Activated CD4-positive, alpha-beta T cell treated with anti-CD3 and anti-CD28 coated beads, Interleukin-2, amount 50 U/mL, for 48 hours (primary cell): ENCODE measurements at regions not wholly inside any gene's neighbourhood (a gene's known extent, or its start where the extent isn't known, plus 50 kb on each side); places are given as distances from the start of the nearest gene placed in this dataset.
A peak's percentile ranks its signal among the peaks of the same experiment; 100 is the strongest.
"Not testable (repeated sequence)": the region's sequence is repeated elsewhere in the genome, so short reads cannot be mapped to it uniquely, and the experiment has no call there.

Experiments used
- DNase-seq, 2 experiments: peaks; one replicate each; pipeline ENCODE4 v3.0.0-alpha.2; 2020

DNA sequence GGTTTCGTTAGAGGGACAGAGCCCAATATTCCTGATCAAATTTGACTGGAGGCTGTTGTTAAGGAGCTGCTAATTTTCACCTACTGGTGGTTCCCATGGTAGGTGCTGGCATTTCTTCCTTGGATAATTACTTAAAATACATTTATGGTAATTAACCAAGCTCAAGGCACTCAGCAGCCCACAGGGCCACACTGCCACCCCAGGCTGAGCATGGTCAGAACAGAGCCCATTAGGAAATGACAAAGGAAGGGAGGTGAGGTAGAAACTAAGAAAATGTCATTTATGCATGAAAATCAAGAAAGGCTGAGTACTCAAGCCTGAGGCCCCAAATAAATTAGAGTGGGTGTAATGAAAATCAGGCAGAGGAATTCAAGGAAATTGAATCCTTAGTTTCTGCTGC is 510.2 kb upstream of the GYPC start:
- DNase-seq = no peak

DNA sequence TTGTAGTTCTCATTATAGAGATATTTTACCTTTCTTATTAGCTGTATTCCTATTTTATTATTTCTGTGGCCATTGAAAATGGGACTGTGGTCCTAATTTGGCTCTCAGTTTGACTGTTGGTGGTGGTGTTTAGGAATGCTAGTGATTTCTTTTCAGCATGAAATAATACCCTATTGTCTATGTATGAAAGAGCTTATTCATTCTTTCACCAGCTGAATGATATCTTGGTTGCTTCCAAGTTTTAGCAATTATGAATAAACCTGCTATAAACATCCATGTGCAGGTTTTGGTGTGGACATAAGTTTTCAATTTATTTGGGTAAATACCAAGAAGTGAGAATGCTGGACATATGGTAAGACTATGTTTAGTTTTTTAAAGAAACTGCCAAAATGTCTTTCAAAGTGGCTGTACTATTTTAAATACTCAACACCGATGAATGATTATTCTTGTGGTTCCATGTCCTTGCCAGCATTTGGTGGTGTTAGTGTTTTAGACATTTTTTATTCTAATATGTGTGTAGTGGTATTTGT is 501.6 kb upstream of the GYPC start:
- DNase-seq = no peak

DNA sequence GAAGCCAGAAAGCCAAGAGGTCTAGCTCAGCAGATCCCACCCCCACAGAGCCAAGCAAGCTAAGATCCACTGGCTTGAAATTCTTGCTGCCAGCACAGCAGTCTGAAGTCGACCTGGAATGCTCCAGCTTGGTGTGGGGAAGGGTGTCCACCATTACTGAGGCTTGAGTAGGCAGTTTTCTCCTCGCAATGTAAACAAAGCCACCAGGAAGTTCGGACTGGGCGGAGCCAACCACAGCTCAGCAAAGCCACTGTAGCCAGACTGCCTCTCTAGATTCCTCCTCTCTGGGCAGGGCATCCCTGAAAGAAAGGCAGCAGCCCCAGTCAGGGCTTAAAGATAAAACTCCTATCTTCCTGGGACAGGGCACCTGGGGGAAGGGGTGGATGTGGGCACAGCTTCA is 495.0 kb upstream of the GYPC start:
- not testable (repeated sequence) for DNase-seq

DNA sequence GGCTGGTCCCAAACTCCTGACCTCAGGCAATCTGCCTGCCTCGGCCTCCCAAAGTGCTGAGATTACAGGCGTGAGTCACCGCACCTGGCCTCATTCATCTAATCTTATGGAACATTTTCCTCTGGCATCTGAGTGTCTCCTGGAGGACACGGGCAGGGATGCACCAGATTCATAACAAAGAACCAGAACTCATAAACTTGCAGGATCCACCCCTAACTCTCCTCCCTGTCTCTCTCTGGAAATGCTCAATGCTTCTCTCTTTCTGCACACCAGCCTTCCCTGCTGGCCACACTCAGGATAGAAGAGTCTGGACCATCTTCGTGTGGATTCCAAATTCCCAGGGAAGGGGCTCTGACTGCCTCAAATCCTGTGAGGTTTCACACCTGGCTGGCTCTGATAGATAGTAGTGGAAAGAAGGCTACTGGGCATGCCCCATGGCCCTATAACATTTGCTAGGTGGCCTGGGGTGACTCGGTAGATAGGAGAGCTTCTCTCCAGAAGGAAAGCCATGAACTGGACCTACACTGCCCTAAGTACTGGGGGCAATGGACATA is 483.2 kb upstream of the GYPC start:
- DNase-seq = no peak

DNA sequence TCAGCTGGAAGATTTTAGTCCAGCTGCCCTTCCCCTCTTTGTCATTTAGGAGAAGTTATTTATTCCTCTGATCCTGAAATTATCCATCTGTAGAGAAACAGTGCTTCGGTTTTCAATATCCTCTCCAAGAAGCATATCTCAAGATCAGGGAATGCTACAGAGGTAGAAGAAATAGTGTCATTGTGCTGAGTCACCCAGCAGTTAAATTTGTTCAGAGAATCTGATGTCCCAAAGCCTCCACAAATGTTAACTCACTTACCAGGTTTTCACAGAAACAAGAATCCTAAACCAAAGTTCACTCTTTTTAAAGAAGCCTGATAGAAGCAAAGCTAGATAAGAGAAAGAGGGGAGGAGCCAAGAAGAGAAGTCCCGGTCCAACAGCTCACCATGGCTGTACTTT is 480.7 kb upstream of the GYPC start:
- DNase-seq = no peak

DNA sequence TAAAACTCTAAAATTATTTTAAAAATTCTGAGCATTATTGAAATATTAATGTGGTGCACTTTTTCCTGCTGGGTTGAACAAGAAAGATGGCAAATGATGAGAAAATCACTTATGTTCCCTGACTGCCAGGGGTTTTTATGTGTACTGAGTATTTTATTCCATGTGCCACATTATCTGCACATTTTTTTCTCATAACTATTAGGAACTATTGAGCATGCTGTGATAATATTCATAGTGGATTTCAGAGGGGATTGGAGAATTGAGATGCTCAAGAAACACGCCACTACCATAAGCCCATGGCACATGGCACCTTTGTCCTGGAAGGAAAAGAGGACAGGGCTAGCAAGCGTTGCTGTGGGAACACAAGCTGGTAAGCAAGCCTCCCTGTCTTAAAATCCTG is 478.5 kb upstream of the GYPC start:
- no peak for DNase-seq

DNA sequence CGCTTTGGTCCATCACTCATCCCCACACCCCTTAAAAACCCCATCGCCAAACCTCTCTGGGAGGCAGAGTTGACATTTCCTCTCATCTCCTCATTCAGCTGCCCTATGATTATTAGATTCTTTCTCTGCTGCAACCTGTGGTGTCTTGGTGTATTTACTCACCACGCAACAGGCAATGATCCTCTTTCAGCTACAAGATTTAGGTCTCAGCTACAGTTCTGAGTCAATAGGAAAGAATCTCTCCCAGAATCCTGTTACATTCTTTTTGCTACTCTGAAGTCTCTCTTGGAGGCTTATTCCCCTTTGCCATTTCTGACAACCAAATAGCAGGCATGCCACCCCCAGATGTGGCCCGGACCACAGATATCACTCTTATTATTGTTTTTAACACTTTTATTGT is 468.3 kb upstream of the GYPC start:
- no peak for DNase-seq

DNA sequence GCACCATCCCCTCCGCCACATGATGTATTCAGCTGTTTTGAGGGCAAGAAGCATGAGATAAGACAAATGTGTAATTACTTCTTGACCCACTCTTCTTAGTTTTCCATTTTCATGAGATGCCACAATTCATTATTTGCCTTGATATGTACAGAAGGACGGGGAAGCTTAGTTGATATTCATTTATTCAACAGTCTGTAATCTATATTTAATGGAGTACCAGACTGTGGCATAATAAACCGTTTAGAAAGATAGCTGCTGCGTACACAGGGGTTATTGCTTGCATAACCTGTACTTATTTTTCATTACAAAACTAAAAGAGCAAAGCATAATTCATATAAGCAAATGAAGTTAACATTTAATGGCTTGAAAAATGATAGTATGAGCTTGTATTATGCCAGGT is 466.4 kb upstream of the GYPC start:
- DNase-seq = no peak

DNA sequence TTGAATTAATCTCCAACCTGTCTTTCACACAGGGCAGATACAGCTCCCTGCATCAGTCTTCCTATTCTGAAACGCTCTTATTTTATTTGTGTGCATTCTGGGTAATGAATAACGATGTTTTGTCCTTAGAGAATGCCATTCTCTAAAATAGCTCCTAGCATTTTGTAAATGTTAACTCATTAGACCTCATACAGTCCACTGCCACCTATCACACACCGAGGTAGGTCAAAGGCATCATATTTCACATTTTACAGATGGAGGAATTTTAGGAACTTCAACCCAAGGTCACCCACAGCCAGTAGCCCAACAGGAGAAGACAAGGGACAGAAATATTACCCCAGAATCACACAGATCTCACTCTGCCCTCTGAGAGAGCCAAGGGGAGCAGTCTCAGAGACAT is 455.4 kb upstream of the GYPC start:
- DNase-seq = no peak

DNA sequence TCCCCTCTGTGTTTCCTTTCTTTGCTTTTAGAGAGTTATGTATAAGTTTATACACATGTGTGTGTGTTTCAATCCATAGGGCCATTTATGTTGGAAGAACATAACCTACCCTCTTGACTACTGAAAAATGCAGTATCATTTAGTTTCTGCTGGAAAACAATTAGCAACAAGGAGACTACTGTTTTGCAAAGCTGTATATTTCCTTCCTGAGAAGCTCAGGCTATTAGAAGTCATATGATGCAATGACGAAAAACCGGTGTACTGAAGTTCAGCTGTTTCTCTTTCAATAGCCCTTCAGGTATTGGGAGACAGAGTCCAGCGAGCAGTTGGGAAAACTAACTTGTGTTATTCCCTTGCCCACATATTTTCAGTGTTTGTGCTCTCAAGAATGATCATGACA is 447.7 kb upstream of the GYPC start:
- no peak for DNase-seq

DNA sequence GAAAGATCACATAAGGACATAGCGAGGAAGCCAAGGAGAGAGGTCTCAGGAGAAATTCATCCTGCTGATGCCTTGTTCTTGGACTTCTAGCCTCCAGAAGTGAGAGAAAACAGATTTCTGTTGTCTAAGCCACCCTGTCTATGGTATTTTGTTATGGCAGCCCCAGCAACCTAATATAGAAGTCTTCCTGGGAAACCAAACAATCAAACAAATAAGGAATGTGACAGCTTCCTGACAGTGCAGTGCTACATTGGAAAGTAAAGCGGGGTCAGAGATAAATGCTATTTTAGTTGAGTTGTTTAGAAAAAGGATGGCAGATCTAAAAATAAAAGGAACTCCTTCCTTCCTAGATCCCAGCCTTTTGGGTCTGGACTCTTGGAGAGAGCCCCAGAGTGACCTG is 443.2 kb upstream of the GYPC start:
- DNase-seq = no peak

DNA sequence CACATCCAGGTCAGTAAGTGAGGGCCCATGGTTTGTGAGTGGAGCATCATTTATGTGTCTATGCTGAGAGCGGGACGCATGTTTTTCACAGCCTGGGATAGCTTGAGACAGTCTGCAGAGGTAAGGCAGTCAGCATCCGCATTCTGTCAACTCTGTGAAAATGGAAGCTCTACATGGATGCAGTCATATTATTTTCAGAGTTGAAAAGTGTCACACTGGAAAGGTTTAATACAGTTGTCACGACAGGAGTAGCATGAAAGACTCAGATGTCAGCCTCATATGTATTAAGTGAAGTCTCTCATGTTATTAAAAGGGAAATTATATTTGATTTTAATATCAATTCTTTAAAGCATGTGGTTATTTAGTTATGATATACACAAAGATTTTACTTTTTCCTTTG is 436.9 kb upstream of the GYPC start:
- no peak for DNase-seq

DNA sequence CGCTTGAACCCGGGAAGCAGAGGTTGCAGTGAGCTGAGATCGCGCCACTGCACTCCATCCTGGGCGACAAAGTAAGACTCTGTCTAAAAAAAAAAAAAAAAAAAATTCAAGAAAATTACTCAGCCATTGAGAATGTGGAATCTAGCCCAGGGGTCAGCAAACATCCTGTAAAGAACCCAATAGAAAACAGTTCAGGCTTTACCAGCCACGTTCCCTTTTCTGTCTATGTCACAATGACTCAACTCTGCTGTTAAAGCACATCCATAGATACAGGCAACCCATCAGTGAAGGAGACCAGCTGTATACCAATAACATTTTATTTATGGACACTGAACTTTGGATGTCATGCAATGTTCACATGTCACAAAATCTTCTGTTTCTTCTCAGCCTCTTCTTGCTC is 435.6 kb upstream of the GYPC start:
- DNase-seq = no peak

DNA sequence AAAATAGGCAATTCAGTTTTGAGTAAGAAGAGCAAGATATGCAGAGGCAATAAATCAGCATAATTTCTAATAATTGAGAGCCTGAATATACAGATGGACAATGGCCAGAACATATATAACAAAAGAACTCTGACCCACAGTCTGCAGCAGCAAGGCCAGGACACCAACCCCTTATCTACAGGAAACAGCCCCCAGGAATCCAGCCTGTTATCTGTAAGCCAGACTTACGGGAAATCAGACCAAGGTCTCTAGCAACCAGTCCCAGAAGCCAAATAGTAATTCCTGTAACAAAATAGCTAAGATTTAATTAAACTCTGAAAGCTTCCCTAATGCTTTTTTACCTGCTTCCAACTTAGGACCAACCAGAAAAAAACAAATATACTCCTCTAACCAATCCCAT is 434.5 kb upstream of the GYPC start:
- DNase-seq = no peak

DNA sequence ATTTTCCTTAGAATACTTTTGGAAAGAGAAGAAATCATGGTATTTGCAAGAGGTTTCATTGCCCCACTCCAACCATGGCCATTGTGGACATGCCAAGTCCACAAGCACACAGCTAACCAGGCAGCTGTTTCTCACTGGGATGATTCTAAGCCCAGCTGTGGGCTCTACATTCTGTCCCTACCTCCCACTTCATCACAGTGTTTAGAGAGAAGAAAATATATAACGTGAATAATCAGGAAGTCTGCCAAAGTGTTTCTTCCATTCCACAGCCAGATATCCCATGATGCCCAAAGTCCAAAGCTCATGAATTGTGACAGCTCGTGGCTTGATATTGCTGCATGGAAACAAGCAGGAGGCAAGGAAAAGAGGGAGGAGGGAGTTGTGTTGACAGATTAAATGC is 433.7 kb upstream of the GYPC start:
- no peak for DNase-seq

DNA sequence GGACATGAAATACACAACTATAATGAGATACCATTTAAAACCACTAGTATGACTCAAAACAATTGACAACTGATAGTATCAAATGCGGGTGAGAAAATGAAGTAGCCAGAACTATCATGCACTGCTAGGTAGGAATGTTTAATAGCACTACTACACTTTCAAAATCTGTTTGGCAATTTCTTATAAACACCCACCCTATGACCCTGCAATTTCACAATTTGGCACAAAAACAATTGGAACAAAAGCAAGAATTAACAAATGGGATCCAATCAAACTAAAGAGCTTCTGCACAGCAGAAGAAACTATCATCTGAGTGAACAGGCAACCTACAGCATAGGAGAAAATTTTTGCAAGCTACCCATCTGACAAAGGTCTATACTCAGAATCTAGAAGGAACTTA is 431.2 kb upstream of the GYPC start:
- no peak for DNase-seq

DNA sequence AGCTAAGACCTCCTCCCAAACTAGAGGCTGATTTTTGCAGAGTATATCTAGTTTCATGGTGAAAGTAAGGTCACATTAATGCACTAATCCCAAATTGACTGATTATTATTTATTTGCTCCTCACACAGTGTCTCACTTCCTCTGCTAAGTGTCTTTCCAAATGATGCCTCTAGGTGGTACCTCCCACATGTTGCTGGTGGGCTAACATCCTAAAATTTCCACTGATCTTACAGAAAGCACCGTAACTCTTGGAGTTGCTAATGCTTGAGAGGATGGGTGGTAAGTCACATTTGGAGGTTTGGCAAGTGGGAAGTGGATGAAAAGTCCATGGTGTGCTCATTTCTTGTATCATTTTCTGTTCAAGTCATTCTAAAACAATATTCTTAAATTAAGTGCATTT is 428.7 kb upstream of the GYPC start:
- DNase-seq = no peak

DNA sequence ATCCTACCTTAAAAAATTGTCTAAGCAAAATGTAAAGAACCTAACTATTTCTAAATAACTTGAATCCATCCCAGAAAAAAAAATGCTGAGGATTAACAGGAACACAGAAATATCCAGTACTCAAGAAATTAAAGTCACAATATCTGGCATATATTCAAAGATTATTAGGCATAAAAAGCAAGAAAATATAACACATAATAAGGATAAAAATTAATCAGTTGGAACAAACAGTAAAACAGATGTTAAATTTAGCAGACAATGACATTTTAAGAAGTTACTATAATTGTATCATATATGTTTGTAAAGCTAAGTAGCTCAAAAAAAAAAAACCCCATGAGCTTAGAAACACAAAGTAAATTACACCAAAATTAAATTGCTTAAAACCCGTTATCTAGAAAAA is 427.4 kb upstream of the GYPC start:
- DNase-seq = no peak

DNA sequence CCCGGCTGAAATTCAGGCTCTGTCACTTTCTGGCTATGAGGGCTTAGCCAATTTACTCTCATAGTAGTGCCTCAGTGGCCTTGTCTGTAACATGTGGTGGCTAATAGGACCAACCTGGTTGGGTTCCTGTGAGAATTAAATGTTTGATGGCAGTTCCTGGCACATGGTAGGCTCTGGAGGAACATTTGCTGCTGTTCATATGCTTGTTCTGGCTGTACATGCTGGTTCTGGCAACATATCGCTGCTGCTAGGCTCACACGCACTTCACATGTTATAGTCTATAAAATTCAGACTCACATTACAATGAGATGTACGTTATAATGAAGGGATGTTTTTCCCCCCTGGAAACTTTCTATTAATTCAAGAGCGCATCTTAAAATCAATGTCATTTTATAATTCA is 417.7 kb upstream of the GYPC start:
- DNase-seq = no peak

DNA sequence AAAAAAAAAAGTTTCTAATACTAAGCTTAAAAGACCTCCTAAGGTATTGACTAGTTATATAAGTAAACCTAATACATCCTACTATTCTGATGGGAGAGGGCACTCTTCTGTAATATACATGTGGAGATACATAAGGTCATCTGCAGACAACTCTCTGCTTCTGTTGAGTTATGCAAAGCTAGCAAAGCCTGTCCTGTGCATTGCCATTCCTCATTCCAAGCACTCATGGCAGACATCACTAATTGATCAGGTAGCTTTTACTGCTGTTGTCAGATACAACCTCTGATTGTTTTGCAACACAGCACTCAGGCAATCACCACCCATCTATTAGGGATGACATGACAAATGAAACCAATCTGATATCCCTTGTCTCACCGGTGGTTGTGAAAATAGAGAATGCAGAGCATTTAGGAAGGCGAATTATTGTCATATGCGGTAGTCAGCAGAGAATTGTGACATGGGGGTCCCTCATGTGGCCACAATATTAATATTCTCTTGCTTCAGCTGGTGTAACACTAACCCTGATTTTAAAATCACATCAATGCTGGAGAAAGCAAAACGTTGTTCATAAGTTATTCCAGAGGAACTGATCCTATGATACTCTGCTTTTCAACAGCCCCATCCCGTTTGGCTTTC is 416.5 kb upstream of the GYPC start:
- no peak for DNase-seq

DNA sequence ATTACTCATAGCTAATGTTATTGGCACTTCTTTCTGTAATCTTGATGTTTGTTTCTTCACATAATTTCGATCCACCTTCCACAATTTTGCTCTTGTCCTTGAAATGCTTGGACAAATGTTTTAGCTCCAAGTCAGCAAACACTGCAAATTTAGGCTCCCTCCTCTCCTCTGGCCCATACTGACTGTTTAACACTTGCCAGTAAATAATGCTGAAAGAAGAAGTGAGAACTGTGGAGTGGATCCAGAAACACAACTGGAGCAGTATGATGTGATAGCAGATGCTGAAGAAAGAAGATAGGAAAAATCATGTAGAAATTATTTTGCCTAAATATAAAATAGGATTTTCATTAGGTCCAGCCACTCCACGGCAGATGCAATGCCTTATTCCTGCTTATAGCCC is 415.0 kb upstream of the GYPC start:
- DNase-seq = no peak

DNA sequence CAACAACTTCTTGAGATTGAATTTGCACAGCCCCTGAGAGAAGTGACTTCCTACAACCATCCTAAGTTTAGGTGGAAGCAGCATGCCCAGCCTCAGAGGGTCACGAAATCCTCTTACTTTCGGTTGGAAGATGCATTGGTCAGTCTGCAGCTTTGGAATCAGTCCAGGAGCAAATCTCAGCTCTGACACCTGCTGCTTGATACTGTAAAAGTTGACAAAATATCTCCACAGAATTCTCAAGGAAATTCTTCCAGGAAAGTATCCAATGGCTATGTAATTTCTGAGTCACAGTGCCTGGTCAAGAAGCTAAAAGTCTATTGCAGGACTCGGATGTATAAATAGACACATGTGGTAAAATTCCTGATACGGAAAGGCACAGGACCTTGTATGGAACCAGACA is 414.5 kb upstream of the GYPC start:
- no peak for DNase-seq

DNA sequence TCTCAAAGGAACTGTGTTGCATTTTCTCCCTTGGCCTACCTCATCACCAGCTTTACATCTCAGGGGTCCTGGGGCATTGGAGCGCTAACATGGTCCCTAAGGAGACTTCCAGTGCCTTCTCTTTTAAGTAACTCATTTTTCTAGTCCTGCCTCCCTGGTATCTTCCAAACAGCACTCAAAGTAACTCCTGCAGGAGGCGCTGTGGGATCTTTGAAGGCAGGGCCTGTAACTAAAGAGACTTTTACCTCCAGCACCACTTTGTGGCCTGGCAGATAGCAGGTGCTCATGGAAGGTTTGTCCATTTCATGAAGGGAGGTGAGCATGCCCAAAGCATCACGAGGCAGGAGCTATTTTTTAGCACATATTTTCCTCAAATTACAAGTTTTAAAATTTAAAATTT is 411.0 kb upstream of the GYPC start:
- DNase-seq = peak; percentile 59 to 63

DNA sequence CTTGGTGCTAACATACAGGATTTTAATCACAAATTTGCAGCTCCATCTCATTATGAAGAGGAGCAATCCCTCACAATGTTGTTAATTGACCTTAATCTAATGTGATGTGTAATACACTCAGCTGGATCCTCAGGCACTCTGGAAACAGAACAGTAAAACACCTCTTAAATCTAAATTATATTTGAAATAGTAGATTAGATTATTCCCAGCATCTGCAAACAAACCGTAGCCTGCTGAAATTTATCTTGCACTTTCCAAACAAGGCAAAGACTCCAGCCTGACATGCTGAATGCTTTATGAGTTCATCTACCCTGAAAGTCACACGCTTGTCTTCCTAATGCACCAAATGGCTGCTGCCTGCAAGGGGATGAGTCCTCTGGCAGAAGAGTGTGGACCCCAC is 402.3 kb upstream of the GYPC start:
- no peak for DNase-seq

DNA sequence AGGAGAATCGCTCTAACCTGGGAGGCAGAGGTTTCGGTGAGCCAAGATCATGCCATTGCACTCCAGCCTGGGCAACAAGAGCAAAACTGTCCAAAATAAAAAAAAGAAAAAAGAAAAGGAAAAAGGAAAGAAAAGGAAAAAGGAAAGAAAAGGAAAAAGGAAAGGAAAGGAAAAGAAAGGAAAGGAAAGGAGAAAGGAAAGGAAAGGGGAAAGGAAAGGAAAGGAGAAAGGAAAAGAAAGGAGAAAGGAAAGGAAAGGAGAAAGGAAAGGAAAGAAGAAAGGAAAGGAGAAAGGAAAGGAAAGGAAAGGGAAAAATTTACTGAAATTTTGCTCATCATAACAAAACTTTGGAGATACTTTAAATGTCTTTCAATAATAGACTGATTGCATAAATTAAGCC is 391.3 kb upstream of the GYPC start:
- no peak for DNase-seq
